Germinal center (tissue), 1 donor: ENCODE measurements at regions not wholly inside any gene's neighbourhood (a gene's known extent, or its start where the extent isn't known, plus 50 kb on each side); places are given as distances from the start of the nearest gene placed in this dataset.

ENCODE experiments used
- DNase-seq: peaks from one replicate; pipeline ENCODE4 v3.0.0; 2012; ENCODE audit warnings: mixed read lengths, low spot score

DNA sequence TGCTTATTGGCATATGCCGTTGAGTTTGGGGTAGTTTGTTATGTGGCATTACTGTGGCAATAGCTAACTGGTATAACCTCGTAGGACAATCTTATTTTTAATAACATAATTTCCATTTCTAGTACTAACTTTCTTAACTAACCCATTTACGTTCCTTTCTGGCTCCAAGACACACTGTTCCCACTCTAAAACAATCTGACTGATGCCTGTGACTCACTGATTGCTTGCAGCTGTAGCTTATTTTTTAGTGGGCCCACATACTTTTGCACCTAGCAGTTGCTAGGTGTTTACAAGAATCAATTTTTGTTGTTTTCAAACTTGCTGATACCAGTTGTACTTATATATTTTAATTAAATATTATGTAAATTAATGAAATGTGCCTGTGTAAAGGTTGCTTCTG is 52.2 kb downstream of the FAT3 start:
- no peak for DNase-seq

DNA sequence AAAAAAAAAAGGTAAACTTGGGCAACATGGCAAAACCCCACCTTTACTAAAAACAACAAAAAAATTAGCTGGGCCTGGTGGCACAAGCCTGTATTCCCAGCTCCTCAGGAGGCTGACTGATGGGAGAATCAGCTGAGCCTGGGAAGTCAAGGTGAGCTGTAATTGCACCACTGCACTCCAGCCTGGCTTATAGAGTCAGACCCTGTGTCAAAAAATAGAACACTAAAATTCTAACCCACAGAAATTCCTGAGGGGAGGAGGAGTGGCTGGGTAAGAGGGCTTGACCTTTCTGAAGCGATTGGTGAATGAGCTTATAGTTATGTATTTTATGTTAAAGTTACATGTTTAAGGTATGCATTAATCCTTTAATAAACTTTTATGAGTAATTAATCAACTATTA is 53.3 kb downstream of the FAT3 start:
- DNase-seq: no peak

DNA sequence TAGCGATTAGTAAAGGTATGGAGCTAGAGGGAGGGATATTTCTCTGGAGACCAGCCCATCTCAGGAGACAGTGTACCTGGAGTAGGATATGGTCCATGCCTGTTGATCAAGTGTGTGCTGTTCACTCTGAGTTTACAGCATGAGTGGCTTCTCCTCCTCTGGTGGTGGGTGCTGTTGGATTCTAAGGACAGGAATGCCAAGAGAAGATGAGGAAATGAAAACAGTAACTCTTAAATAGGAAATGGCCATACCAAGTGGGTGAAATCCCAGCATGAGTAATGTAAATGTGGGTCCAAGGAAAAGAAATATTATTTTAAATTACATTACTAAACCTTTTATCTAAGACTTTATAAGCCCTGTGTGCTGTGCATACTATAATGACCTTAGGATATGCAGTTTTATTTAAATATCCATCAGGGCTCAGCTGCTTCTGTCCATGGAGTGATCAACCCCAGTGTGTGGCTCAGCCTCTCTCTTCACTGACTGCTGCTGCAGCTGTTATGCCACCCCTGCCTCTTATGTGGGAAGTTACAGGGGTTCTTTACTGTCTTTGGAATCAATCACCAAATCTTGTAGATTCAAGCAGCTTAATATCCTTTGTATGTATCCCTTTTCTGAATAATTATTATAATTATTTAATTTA is 54.3 kb downstream of the FAT3 start:
- no peak for DNase-seq

DNA sequence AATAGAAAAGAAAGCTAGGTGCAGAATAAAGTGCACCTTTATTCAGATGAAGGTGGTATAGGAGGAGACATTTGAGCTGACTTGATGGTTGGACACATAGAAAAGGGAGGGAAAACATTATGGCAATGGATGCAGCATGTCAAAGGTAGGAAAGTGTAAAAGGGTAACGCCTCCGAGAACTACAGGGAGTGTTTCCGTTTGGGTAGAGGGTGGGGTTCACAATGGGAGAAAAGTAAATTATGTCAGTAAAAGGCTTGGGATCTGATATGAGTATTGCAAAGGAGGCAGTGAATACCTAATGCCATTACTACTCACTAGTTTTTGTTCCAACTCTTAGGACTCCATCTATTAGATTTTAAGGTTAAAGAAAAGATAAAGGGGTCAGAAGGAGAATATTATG is 59.5 kb downstream of the FAT3 start:
- DNase-seq: no peak

DNA sequence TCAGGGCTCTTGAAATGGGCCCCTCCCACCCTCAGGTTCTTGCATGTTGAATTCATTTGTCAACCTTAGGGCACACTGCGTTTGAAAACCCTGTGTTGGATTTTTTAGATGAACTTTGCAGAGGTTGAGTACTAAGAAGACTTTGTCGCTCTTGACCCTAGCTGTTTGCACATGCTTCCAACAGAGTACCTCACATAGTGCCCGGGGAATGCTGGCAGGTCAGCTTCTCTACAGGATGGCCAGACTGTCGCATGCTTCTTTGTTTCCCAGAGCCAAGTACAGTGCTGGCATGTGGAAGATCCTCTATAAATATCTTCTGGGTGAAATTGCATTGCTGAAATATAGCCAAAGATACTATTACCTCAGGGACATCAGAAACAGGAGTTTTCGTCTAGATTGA is 59.9 kb downstream of the FAT3 start:
- DNase-seq: no peak

DNA sequence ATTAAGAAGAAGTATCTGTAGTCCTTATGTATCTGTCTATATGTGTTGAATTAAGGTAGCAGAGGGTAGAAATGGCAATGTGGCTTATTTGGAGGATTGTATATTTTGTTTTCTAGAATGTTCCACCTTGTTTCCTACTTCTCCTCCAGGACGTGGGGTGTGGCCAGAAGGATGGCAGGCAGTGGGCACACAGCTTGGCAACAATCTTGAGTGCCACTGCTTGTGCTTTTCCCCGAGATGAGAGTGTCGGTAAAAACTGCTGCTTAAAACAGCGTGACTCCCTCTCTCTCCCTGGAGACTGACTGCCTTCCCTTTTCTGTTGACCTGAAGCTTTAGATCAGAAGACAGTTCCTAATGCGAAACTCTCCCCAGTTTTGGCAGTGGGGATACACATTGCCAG is 61.2 kb downstream of the FAT3 start:
- no peak for DNase-seq

DNA sequence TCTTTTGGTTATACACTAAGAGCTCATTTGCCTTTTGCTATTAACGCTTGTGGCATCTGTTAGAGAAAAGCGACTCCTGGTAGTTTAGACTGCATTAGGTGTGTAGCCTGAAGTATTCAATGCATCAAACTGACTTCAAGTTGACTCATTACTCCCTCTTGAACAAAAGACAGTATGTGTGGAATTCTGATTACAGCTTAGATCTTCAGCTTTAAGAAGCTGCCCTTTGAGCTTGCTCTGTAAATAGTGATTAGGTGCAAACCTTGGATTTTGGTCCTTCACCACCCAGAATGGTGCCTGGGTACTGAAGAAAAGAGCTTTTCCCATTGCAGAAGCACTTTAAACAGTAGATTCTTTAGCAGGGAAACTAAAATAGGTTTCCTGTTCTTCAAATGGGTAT is 62.1 kb downstream of the FAT3 start:
- no peak for DNase-seq

DNA sequence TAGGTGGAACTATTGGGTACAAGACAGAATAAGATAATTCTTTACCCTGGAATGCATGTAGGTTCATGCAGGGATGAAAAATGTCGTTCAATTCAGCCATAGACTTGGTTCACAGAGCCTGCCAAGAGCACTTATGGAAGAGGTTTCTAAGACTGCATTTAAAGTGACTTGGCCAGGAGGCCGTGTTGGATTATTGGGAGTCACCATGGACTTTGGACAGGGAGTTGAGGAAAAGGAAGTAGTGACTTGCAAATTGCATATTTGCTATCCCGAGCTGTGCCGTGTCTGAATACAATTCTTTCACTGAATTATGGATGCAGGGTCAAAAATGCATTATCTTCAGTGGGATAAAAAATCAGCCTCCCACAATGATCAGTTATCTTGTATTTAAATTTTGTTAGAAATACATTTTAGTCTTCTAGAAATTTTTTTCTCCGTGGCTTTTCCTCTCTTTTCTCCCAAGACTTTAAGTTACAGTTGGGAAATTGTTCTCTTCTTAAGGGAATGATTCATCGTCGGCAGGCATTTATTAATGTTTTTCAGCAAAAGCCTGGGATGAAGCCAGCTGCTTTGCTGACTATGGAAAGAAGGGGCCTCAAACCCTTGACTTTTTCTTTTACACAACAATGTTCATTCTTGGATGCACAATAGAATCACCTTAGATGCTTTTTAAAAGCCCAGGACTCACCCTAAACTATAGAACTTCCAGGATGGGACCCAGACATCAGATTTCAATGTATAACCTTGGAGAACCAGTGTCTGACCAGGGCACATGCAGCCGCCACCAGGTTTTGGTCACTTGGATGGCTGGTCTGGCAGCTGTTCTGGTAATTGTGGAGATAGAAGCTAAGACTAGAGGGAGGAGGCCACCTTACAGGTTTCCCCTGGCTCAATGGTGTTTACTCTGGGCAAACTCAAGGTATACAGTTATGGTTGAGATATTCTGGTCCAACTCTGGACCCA is 70.8 kb downstream of the FAT3 start:
- no peak for DNase-seq

DNA sequence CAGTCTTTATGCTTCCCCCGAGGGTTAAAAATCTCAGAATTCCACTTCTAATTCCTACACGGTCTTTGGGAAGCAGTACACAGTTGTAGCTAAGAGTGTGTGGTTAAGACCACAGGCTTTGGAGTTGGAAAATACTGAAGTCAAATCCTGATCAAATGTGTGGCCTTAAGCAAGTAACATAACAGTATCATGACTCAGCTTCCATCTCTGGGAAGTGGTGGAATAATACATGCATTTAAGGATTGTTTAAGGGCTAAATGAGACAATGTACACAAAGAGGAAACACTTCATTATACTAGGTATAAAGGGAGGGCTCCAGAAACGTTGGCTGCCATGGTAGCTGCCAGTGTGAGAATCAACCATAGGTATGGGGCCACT is 71.5 kb downstream of the FAT3 start:
- no peak for DNase-seq

DNA sequence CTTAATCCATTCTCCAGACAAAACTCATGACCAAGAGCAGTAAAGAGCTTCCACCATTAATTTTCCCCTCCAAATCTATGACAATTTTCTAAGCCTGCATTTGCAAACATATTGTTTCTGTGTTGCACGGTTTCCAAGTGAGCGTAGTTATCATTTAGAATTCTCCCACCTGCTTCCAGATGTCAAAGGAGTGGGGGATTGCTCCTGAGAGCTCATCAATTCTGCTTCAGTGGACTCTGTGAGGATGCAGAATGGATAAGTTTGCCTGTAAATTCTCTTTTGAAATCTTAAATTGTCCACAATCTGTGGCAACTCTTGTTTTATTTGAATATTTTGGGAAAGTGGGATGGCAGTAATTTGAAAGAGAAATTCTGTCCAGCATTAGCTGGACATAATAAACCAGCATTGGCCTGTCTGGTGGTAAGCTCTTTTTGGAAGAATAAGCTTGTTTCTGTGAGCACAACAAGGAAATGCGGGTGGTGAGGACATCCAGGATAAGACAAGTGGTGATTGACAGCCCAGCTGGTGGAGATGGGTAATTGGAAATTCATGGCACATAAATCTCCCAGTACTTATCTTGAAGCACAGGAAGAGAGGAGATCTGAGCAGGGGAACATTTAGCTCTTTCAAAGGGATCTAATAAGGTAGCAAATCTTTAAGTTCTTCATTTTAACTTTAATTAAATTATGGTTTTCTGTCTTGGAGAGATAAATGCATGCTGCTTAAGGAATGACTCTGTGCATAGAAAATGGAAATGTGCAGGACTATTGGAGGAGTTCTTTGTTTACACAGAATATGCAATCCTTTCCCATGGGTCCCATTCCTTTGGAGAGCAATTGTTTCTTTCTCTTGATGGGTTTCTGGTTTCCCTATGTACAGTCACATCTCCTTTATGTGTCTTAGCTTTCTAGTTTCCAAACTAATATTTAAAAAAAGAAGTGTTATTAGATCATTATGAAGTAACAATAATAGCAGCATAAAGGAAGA is 73.2 kb downstream of the FAT3 start:
- DNase-seq: no peak

DNA sequence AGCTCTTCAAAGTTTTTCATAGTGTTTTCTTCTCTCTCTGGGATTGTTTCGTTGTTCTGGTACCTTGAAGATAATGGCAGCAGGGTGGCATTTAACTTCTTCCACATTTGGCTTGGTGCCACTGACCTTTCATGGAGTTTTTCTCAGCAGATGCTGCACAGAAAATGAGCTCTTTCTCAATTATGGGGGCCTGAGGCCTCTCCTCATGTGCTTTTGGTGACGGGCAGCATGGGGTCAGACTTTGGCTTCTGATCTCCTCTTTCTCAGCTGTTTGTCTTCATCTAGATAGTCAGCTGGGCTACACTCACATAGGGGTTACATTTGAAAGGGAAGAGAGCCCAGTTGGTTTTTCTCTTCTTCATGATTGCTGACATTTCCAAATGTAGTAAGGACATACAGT is 76.3 kb downstream of the FAT3 start:
- no peak for DNase-seq

DNA sequence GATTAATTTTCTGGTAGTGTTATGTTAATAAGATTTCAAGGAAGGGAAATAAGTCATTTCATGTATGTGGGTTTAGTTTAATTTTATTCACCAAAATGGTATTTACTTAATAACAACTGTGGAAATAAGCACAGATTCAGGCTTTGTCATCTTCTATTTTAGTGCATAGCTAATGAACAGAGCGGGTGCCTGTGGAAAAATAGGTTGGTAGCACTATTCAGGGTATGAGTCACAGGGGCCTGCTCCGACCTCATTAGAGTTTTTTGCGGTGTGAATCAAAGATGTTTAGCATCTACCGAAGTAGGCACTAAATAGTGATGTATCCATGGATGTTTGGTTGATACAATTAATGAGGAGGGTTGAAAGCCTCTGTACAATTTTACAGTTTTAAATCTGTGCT is 78.2 kb downstream of the FAT3 start:
- DNase-seq: no peak

DNA sequence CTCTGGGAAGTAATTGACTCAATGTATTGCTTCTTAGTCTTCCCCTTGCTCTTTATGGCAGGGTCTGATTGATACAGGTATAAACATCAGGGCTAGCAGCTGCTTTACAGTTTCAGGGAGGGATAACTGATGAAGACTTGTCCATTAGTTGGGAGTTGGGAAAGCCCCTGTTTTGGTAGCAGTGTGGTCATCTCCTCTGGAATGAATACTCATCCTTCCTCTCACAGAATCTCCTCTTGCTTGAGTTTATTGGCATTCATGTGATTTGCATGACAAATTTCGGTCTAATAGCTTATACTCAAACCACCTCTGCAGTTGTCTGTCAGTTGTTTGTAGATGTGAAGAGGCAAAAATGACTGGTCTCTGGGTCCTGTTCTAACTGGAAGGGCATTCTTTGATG is 79.7 kb downstream of the FAT3 start:
- no peak for DNase-seq

DNA sequence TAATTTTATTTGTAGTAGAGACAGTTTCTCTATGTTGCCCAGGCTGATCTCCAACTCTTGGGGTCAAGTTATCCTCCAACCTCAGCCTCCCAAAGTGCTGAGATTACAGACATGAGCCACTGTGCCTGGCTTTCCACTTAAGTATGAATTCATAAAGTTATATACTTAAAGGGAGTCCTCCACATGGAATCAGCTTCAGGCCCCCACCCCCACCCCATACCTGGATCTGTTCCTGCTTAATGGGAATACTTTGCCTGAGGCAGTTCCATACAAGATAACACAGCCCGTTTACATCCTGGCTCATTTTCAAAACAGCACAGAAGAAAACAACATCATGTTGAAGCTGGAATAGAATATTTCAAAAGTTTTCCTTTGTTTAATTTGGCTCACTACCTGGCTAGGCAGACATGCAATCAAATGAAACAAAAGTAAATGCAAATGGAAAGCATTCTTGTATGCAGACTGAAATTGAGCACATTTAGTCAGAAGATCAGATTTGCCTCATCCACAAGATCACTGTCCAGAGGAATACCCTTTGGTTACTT is 82.4 kb downstream of the FAT3 start:
- DNase-seq: no peak

DNA sequence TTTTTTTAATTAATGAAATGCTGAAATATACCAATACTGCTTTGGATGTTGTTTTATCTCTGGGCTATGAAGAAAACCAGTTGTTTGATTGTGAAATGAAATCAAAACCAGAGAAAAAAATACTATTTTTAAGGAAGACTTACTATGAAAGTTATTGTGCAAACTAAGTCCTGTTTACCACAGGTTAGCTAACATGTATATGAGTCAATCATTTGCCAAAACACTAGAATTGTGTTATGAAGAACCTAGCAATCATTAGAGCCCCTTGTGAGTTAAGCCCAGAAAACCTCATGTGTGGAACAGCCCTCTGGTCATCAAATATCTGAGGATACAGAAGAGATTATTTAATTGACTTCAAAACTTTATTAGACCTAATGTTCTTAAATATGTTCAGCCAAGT is 83.7 kb downstream of the FAT3 start:
- DNase-seq: no peak

DNA sequence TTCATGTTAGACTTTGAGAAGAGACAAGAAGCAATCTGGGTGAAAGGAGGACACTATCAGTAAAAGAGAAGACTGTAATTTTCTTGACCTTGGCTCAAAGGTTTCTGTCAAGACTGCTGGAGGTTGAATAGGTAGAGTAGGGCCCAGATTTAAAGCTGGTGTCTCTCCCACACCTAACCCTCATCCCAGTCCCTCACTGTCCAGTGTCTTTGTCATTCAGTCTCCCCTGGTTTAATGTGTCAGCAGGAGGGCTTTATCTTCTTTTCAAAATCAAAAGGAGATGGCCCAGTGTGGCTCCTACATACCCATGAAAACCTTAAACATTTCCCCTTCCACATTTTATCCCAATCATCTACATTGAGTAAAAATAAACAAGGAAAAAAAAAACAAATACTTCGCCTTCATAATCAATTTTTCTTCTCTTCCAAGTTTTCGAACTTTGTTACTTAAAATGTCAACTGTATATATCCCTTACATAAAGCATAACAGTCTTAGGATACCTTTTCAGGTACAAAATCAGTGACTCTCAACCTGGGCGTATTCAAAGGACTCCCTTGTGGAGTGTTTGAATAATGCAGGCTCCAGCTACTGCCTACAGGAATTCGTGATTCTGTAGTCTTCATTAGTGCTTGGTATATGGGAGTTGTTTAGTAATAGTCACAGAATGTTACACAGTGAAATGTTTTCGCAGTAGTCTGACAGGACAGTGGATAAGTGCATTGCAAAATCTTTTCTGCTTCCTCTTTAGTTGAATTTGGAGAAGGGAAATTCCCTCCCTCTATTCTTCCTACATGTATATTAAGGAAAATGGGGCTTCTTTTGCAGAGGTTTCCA is 87.2 kb downstream of the FAT3 start:
- DNase-seq: no peak

DNA sequence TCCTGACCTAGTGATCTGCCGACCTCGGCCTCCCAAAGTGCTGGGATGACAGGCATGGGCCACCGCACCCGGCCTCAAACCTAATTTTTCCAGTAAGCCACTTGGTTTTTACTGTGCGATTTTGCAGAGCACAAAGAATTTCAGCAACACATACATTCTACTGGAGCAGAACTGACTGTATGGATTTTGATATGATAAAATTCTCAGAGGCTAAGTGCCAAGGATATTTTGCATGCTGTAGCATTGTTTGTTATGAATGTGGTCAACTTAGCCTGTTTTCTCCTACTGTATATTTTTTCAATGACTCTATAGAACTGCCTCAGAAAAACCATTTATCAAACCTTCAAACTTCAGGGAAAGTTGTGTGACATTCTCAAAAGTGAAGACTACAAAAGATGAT is 89.2 kb downstream of the FAT3 start:
- DNase-seq: no peak

DNA sequence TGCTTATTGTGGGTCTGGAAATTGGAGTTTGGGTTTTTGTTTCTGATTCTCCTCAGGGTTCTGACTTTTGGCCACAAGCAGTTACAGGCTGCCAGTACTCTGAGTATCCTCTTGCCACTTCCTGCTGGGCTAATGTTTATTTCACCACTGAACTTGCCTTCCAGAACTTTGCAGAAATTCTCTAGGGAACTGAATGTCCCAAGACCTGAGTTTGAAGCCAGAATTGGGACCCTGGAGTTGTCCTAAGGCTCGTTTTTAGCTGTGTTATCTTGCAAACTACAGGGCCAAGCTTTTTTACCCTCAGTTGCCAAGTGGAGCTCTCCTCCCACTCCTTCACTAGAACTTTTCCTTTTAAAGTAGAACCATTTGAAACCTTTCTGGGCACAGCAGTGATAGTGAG is 89.9 kb downstream of the FAT3 start:
- no peak for DNase-seq

DNA sequence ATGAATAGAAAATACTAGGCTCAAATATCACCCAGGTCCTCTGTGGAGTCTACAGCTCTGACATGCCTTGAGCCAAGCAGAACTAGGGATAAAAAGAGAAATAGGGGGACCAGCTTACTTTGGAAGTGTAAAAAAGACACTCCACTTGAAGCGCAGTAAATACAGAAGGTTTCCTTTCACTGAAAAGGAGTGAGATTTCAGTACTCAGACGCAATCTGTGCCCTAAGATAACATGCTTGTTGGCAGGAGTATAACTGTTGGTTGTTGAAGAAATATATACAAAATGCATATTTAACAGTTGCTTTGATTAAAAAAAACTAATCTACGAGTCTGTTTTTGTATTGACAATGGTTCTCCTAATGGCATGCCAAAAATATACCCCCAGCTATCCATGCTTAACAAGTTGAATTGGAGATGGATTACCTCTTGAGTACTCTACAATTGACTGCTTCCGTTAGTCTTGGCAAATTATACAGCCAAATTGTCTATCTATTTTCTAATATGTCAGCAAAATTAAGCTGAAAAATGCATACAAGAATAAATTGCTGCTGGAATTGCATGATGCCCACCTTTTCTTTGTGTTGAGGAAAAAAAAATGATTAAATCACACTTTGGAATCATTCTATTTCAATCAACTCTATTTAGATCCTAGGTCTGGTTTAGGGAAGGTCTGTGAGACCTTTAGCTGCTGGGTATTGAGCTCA is 91.6 kb downstream of the FAT3 start:
- no peak for DNase-seq

DNA sequence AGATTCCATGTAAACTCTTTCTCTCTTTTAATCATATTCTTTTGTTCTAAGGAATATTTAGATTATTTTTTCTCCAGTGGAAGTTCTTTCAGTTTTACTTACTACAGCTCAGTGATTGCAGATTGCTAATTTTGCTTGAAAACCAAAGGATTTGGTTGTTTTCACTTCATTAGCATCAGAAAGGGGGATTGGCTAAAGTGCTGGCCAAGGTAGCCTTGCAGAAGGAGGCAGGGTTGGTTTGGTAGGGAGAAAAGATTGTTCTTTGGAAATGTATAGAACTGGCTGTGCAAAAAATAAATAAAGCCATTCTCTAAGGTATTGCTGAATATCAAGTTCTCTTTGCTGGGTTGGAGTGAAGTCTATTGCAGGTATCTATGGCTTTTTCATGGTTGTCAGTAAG is 92.6 kb downstream of the FAT3 start:
- DNase-seq: no peak

DNA sequence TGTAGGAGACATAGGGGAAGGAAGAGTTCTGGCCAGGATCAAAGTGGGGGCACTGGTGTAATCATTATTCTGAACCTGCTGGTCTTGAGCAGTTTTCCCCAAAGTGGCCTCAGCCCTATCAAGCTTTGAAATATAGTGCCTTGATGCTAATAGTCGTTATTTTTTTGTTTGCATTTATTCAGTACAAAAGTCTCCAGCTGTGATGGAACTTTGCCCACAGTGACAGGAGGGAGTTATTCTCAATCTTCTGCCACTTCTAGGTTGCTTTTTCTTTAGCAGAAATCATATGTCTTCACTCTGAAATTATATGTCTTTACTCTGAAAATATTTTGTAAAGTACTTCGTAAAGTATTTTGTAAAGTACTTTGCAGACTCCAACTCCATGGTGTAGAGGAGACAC is 93.1 kb downstream of the FAT3 start:
- no peak for DNase-seq
